ENCODE measurements at regions not wholly inside any gene's neighbourhood (a gene's known extent, or its start where the extent isn't known, plus 50 kb on each side); places are given as distances from the start of the nearest gene placed in this dataset.

DNA sequence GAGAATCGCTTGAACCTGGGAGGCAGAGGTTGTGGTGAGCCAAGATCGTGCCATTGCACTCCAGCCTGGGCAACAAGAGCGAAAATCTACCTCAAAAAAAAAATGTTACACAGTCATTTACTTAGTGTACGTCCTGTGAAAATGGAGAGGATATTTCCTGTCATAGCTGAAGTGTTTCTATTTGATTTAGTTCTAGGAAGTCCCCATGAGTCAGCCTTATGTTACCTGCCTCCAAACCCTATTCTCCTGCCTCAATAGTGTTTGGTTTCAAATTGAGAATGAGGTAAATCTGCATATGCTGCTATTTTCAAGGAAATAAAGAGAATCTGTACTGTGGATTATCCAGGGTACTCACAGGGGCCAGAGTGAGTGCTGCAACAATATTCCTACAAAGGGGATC is 1284.5 kb upstream of the AUTS2 start:
- ATAC-seq (no peak), DNase-seq (no peak)
- no peaks in the 10 kb centered on the region for H3K4me1 ChIP-seq (ENCODE audit: insufficient read depth, low read length)
- CTCF ChIA-PET: no interaction called here
- POLR2A ChIA-PET (ENCODE audit: unreplicated experiment): no interaction called here
- no peak overlapping the region for H2AFZ ChIP-seq (ENCODE audit: low read length)
- intact Hi-C loops (cut with micrococcal nuclease): no loop called here
- H3K4me3 ChIP-seq (ENCODE audit: low read length): no peak overlapping the region
- H3F3A ChIP-seq (ENCODE audit: low read length, unreplicated experiment): no peaks in the 10 kb centered on the region
- BruUV-seq (replicated peaks): no TSS peak
- no peaks in the 10 kb centered on the region for H4K20me1 ChIP-seq (ENCODE audit: low read length)
- no peak overlapping the region for H3K4me2 ChIP-seq (ENCODE audit: low read length)
- no peaks in the 10 kb centered on the region for H3K36me3 ChIP-seq (ENCODE audit: low read depth, low read length)
- H3K27me3 ChIP-seq (ENCODE audit: low read length): no peaks in the 10 kb centered on the region
- H3K9me2 ChIP-seq (replicated peaks; ENCODE audit: low read length): no peaks in the 10 kb centered on the region
- H3K9ac ChIP-seq (ENCODE audit: low read length): no peak overlapping the region
- no peak overlapping the region for H3K27ac ChIP-seq (ENCODE audit: low read length)
- no peaks in the 10 kb centered on the region; the same call in 1 of the 2 replicates for H3K9me3 ChIP-seq (ENCODE audit: low read length)
- TF ChIP-seq EZH2phosphoT487 (IDR thresholded peaks at IDR 0.05; ENCODE audit: borderline replicate concordance, low read length) (no peak), EZH2 (IDR thresholded peaks at IDR 0.05; ENCODE audit: low read length, unreplicated experiment) (no peak), CTCF (conservative IDR thresholded peaks at IDR 0.05; ENCODE audit: low read depth, low read length) (no peak)
- H3K79me2 ChIP-seq (ENCODE audit: low read length): no peaks in the 10 kb centered on the region

DNA sequence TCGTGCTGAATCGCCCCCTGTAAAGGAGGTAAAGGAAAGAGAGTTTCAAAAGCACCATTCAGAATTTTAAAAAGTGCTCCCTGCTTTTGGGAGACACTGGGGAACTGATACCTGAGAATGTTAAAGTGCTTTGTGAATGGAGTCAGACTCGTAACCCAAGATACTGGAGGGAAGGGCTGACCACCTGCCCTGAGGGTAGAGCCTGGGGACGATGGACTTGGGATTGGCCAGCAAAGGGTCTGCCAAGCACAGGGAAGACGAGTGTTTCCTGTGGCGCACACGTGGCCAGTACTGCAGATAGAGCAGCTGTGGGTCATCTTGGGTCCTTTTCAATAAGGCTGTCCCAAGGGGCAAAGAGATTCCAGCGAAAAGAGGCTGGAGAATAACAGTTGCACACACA is 1284.1 kb upstream of the AUTS2 start:
- no TSS peak for BruUV-seq (replicated peaks)
- Histone ChIP-seq H3K4me1 (ENCODE audit: insufficient read depth, low read length) (no peaks in the 10 kb centered on the region), H2AFZ (ENCODE audit: low read length) (no peak overlapping the region), H3K36me3 (ENCODE audit: low read depth, low read length) (no peaks in the 10 kb centered on the region), H3K9me3 (ENCODE audit: low read length) (no peaks in the 10 kb centered on the region; the same call in 1 of the 2 replicates), H3K27ac (ENCODE audit: low read length) (no peak overlapping the region), H3K4me3 (ENCODE audit: low read length) (no peak overlapping the region), H3K9ac (ENCODE audit: low read length) (no peak overlapping the region), H3K9me2 (replicated peaks; ENCODE audit: low read length) (no peaks in the 10 kb centered on the region), H3F3A (ENCODE audit: low read length, unreplicated experiment) (no peaks in the 10 kb centered on the region), H3K27me3 (ENCODE audit: low read length) (no peaks in the 10 kb centered on the region), H3K4me2 (ENCODE audit: low read length) (no peak overlapping the region), H4K20me1 (ENCODE audit: low read length) (no peaks in the 10 kb centered on the region), H3K79me2 (ENCODE audit: low read length) (no peaks in the 10 kb centered on the region)
- ChIA-PET CTCF (no interaction called here), POLR2A (ENCODE audit: unreplicated experiment) (no interaction called here)
- DNase-seq: no peak
- ATAC-seq: no peak
- intact Hi-C loops (cut with micrococcal nuclease): no loop called here
- TF ChIP-seq EZH2phosphoT487 (IDR thresholded peaks at IDR 0.05; ENCODE audit: borderline replicate concordance, low read length): no peak
- TF ChIP-seq EZH2 (IDR thresholded peaks at IDR 0.05; ENCODE audit: low read length, unreplicated experiment): no peak
- TF ChIP-seq CTCF (conservative IDR thresholded peaks at IDR 0.05; ENCODE audit: low read depth, low read length): no peak

- intact Hi-C loops (cut with micrococcal nuclease): no loop called here
- H3F3A ChIP-seq (ENCODE audit: low read length, unreplicated experiment): no peaks in the 10 kb centered on the region
- ATAC-seq (no peak), DNase-seq (no peak)
- no peak overlapping the region for H3K27ac ChIP-seq (ENCODE audit: low read length)
- no peak overlapping the region for H3K4me2 ChIP-seq (ENCODE audit: low read length)
- no peaks in the 10 kb centered on the region; the same call in 1 of the 2 replicates for H3K9me3 ChIP-seq (ENCODE audit: low read length)
- H3K79me2 ChIP-seq (ENCODE audit: low read length): no peaks in the 10 kb centered on the region
- no peak for TF ChIP-seq CTCF (conservative IDR thresholded peaks at IDR 0.05; ENCODE audit: low read depth, low read length)
- TF ChIP-seq EZH2phosphoT487 (IDR thresholded peaks at IDR 0.05; ENCODE audit: borderline replicate concordance, low read length): no peak
- TF ChIP-seq EZH2 (IDR thresholded peaks at IDR 0.05; ENCODE audit: low read length, unreplicated experiment): no peak
- H3K4me3 ChIP-seq (ENCODE audit: low read length): no peak overlapping the region
- no TSS peak for BruUV-seq (replicated peaks)
- no peaks in the 10 kb centered on the region for H4K20me1 ChIP-seq (ENCODE audit: low read length)
- no peak overlapping the region for H3K9ac ChIP-seq (ENCODE audit: low read length)
- ChIA-PET POLR2A (ENCODE audit: unreplicated experiment) (no interaction called here), CTCF (no interaction called here)
- H3K9me2 ChIP-seq (replicated peaks; ENCODE audit: low read length): no peaks in the 10 kb centered on the region
- H3K27me3 ChIP-seq (ENCODE audit: low read length): no peaks in the 10 kb centered on the region
- H3K36me3 ChIP-seq (ENCODE audit: low read depth, low read length): no peaks in the 10 kb centered on the region
- H2AFZ ChIP-seq (ENCODE audit: low read length): no peak overlapping the region
- H3K4me1 ChIP-seq (ENCODE audit: insufficient read depth, low read length): no peaks in the 10 kb centered on the region
These were observed 1280.8 kb upstream of the AUTS2 start for GRCh38 chr7:68317476-68317875.
